ENCODE measurements at regions not wholly inside any gene's neighbourhood (a gene's known extent, or its start where the extent isn't known, plus 50 kb on each side); places are given as distances from the start of the nearest gene placed in this dataset.
A peak's percentile ranks its signal among the peaks of the same experiment; 100 is the strongest.

GRCh38 chr4:56211202-56211601 lies 176.1 kb downstream of the AASDH start:
- Histone ChIP-seq H2BK15ac (ENCODE audit: low read depth, low read length) (no peak overlapping the region), H3K9ac (ENCODE audit: extremely low read depth, insufficient read length, low read length) (no peak overlapping the region), H4K20me1 (ENCODE audit: control insufficient read depth, insufficient read depth, insufficient read length) (no peaks in the 10 kb centered on the region), H3K23me2 (ENCODE audit: insufficient read length, low read depth, low read length, poor library complexity, severe bottlenecking) (no peaks in the 10 kb centered on the region), H3K79me2 (ENCODE audit: insufficient read depth, low read length) (no peaks in the 10 kb centered on the region), H3K27ac (ENCODE audit: insufficient read length, low read depth, low read length) (no peak overlapping the region), H2BK120ac (ENCODE audit: low read depth, low read length, poor library complexity, severe bottlenecking) (no peak overlapping the region), H3K4me1 (ENCODE audit: insufficient read depth, low read length) (no peaks in the 10 kb centered on the region; the same call in 1 of the 2 replicates), H2AK5ac (ENCODE audit: insufficient read length, low read length) (no peak overlapping the region), H3K4ac (ENCODE audit: low read depth, low read length) (no peak overlapping the region), H2BK20ac (ENCODE audit: low read depth, low read length, poor library complexity, severe bottlenecking) (no peak overlapping the region), H4K5ac (ENCODE audit: insufficient read length, low read depth, low read length) (no peak overlapping the region), H3K23ac (ENCODE audit: insufficient read length, low read depth, low read length) (no peak overlapping the region), H3K9me3 (ENCODE audit: control insufficient read depth, low read depth, low read length) (peaks cover 8% of the 10 kb centered on the region), H2BK12ac (ENCODE audit: insufficient read length, low read depth, low read length) (no peak overlapping the region), H3K14ac (ENCODE audit: insufficient read depth, low read length) (no peak overlapping the region), H3K56ac (ENCODE audit: insufficient read length, low read depth, low read length) (no peak overlapping the region), H2BK5ac (ENCODE audit: insufficient read length, low read length) (no peak overlapping the region), H3T11ph (ENCODE audit: low read length) (no peak overlapping the region), H3K79me1 (ENCODE audit: insufficient read depth, low read depth, low read length, poor library complexity, severe bottlenecking) (no peaks in the 10 kb centered on the region), H3K18ac (ENCODE audit: insufficient read length, low read depth, low read length) (no peak overlapping the region), H4K8ac (replicated peaks; ENCODE audit: insufficient read length, low read depth, low read length) (no peak overlapping the region), H3K27me3 (ENCODE audit: insufficient read depth, low read length) (peaks cover 19% of the 10 kb centered on the region; the same call in 1 of the 2 replicates), H2AFZ (ENCODE audit: low read length) (no peak overlapping the region), H3K4me2 (ENCODE audit: insufficient read depth, insufficient read length, low read length) (no peak overlapping the region), H4K91ac (ENCODE audit: insufficient read length, low read depth, low read length) (no peak overlapping the region)
- peaks cover 93% of the 10 kb centered on the region for H3K27me3 Mint-ChIP-seq (ENCODE audit: low read depth)
- no peak overlapping the region for H3K4me3 Mint-ChIP-seq
- TF ChIP-seq CTCF (conservative IDR thresholded peaks at IDR 0.05), result no peak
- WGBS (ENCODE audit: extremely low coverage, insufficient read length, low lambda C conversion rate), result no CpG with 5 or more reads among the region's 3 CpGs
- peak; percentile 59 for DNase-seq
- H3K9me3 Mint-ChIP-seq, result peaks cover 15 to 19% of the 10 kb centered on the region in 2 experiments
- H3K27ac Mint-ChIP-seq, result no peak overlapping the region
- H3K36me3 Mint-ChIP-seq (ENCODE audit: insufficient read depth in 1 of 3, low read depth in 3 of 3), result peaks cover 13 to 20% (median 17%) of the 10 kb centered on the region in 3 experiments
- peaks cover 25 to 26% of the 10 kb centered on the region in 2 experiments for H3K4me1 Mint-ChIP-seq

Data from H9 (cell line).